ENCODE measurements at regions not wholly inside any gene's neighbourhood (a gene's known extent, or its start where the extent isn't known, plus 50 kb on each side); places are given as distances from the start of the nearest gene placed in this dataset.

GRCh38 chr1:17965515-17966100 is 142.0 kb upstream of the IGSF21 start:
- no peak for DNase-seq (ENCODE audit: low read depth)
- TF ChIP-seq, protein P1, sequence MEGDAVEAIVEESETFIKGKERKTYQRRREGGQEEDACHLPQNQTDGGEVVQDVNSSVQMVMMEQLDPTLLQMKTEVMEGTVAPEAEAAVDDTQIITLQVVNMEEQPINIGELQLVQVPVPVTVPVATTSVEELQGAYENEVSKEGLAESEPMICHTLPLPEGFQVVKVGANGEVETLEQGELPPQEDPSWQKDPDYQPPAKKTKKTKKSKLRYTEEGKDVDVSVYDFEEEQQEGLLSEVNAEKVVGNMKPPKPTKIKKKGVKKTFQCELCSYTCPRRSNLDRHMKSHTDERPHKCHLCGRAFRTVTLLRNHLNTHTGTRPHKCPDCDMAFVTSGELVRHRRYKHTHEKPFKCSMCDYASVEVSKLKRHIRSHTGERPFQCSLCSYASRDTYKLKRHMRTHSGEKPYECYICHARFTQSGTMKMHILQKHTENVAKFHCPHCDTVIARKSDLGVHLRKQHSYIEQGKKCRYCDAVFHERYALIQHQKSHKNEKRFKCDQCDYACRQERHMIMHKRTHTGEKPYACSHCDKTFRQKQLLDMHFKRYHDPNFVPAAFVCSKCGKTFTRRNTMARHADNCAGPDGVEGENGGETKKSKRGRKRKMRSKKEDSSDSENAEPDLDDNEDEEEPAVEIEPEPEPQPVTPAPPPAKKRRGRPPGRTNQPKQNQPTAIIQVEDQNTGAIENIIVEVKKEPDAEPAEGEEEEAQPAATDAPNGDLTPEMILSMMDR (IDR thresholded peaks at IDR 0.05; ENCODE audit: low read depth, low read length, missing control alignments): no peak
- no peak overlapping the region for H3K4me3 ChIP-seq (ENCODE audit: low read depth, low read length)

DNA sequence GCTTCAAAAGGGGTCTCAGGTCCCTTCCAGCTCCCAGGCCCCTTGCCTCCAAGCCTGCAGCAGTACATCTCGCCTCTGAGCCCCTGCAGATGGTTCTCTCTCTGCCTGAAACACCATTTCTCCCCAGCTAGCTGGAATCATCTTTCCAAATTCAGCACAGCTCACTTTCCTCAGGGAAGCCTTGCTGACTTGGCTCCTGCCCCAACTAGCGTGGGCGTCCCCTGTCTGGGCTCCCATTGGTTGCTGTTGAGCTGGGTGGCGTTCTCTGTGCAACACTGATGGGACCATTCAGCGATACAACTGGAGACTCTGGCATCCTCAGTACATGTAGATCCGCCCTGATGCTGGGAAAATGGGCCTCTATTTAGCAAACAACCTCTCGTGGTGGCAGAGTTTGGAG is 141.3 kb upstream of the IGSF21 start:
- DNase-seq (ENCODE audit: low read depth): no peak
- H3K4me3 ChIP-seq (ENCODE audit: low read depth, low read length): no peak overlapping the region
- TF ChIP-seq, protein P1 (IDR thresholded peaks at IDR 0.05; ENCODE audit: low read depth, low read length, missing control alignments): no peak

GRCh38 chr1:17967623-17968255 is 139.9 kb upstream of the IGSF21 start:
- TF ChIP-seq, protein P1 (IDR thresholded peaks at IDR 0.05; ENCODE audit: low read depth, low read length, missing control alignments): no peak
- H3K4me3 ChIP-seq (ENCODE audit: low read depth, low read length): no peak overlapping the region
- DNase-seq (ENCODE audit: low read depth): no peak

DNA sequence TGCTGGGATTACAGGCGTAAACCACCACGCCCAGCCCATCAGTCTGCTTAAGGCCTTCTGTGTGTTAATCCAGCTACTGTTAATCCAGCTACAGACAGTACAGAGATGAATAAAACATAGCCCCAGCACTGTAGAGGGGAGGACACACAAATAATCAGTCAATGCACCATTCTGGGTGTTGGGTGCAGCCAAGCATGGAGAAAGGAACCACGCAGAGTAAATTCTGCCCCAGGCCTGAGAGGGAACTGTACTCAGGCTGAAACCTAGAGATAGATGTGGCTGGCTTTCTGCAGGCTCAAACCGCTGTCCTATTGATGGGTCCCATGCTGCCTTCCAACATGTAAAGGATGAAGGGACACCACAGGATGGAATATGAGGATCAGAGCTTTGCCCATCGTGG is 136.8 kb upstream of the IGSF21 start:
- TF ChIP-seq, protein P1 (IDR thresholded peaks at IDR 0.05; ENCODE audit: low read depth, low read length, missing control alignments): no peak
- peak; percentile 12 for DNase-seq (ENCODE audit: low read depth)
- no peak overlapping the region for H3K4me3 ChIP-seq (ENCODE audit: low read depth, low read length)

- no peak for DNase-seq (ENCODE audit: low read depth)
- H3K4me3 ChIP-seq (ENCODE audit: low read depth, low read length): no peak overlapping the region
- TF ChIP-seq, protein P1 (IDR thresholded peaks at IDR 0.05; ENCODE audit: low read depth, low read length, missing control alignments): no peak
These were observed 133.9 kb upstream of the IGSF21 start for GRCh38 chr1:17973694-17974093.

GRCh38 chr1:17976854-17977253 is 130.7 kb upstream of the IGSF21 start:
- no peak for DNase-seq (ENCODE audit: low read depth)
- TF ChIP-seq, protein P1 (IDR thresholded peaks at IDR 0.05; ENCODE audit: low read depth, low read length, missing control alignments): no peak
- no peak overlapping the region for H3K4me3 ChIP-seq (ENCODE audit: low read depth, low read length)

DNA sequence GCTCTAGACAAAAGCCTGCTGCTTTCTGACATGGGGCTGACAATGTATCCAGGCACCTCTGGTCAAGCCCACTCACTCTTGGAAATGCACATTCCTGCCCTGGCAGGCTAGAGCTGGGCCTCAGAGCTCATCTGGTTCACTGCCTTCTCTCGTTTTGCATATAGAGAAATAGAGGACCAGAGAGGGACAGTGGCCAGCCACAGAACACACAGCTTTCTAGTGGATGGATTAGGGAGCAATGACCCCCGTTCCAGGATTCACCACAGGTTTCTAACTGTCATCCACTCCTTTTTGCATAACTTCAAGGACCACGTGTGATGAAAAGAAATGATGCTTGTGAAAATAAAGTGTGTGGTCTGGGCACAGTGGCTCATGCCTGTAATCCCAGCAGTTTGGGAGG is 129.6 kb upstream of the IGSF21 start:
- TF ChIP-seq, protein P1 (IDR thresholded peaks at IDR 0.05; ENCODE audit: low read depth, low read length, missing control alignments): no peak
- no peak for DNase-seq (ENCODE audit: low read depth)
- H3K4me3 ChIP-seq (ENCODE audit: low read depth, low read length): no peak overlapping the region

All from GM12864 (cell line).